H1 (cell line): ENCODE measurements at regions not wholly inside any gene's neighbourhood (a gene's known extent, or its start where the extent isn't known, plus 50 kb on each side); places are given as distances from the start of the nearest gene placed in this dataset.

Experiments used
- CTCF ChIA-PET: fragments of 300-600 bp; sonication (Branson Sonifier 250); formaldehyde crosslinking; loops from one replicate; lab custom pipeline; 2021; ENCODE audit not compliant: partially characterized antibody; lab: Charles Lee
- POLR2A ChIA-PET: fragments of 300-600 bp; sonication (Branson Sonifier 250); formaldehyde crosslinking; loops from one replicate; lab custom pipeline; 2021; ENCODE audit warnings: inconsistent platforms; ENCODE audit not compliant: partially characterized antibody; lab: Charles Lee
- DNase-seq, 2 experiments: peaks; one replicate each; pipeline versions ENCODE4 v3.0.0 to v3.0.0-alpha.2; 2010 to 2022; ENCODE audit warnings: low spot score in 2 of 2, low read depth in 1 of 2, mixed read lengths in 1 of 2
- FAIRE-seq: peaks from 2 replicates; lab custom pipeline; 2011; peaks lifted over from hg19 to GRCh38; lab: Jason Lieb, UNC
- H2AFZ ChIP-seq: 2 replicates; pipeline ENCODE4 v1.8.1; 2012; ENCODE audit warnings: low read length, inconsistent platforms
- H2AK5ac ChIP-seq: 2 replicates; pipeline ENCODE4 v1.6.1; 2013; ENCODE audit warnings: low read depth, low read length
- H2BK120ac ChIP-seq: replicated peaks from 2 replicates; pipeline ENCODE3; 2013; ENCODE audit warnings: low read depth, low read length, inconsistent platforms
- H2BK12ac ChIP-seq: 2 replicates; pipeline ENCODE4 v1.6.1; 2013; ENCODE audit warnings: low read depth, low read length
- H2BK15ac ChIP-seq: 2 replicates; pipeline ENCODE4 v1.6.1; 2013; ENCODE audit warnings: low read length
- H2BK20ac ChIP-seq: 2 replicates; pipeline ENCODE4 v1.6.1; 2013; ENCODE audit warnings: low read length
- H2BK5ac ChIP-seq: 2 replicates; pipeline ENCODE4 v1.6.1; 2013; ENCODE audit warnings: low read depth, low read length
- H3K14ac ChIP-seq: 2 replicates; pipeline ENCODE4 v1.6.1; 2013; ENCODE audit warnings: inconsistent platforms; ENCODE audit not compliant: insufficient read length
- H3K18ac ChIP-seq: 2 replicates; pipeline ENCODE4 v1.6.1; 2013; ENCODE audit warnings: low read length; ENCODE audit errors: extremely low read depth
- H3K23ac ChIP-seq: 2 replicates; pipeline ENCODE4 v1.6.1; 2013; ENCODE audit warnings: inconsistent platforms; ENCODE audit not compliant: insufficient read length
- H3K23me2 ChIP-seq: 2 replicates; pipeline ENCODE4 v1.6.1; 2013; ENCODE audit warnings: low read depth, low read length
- H3K27ac ChIP-seq: 2 replicates; pipeline ENCODE4 v1.6.1; 2011; ENCODE audit warnings: low read depth, low read length, inconsistent platforms
- H3K27me3 ChIP-seq, 4 experiments: replicated peaks in 1 of 4; 1 replicate in 1 of 4; 2 replicates in 3 of 4; pipeline versions ENCODE4 v1.6.1 to v1.8.1; 2011 to 2013; ENCODE audit warnings: low read length in 3 of 4, mild to moderate bottlenecking in 3 of 4, inconsistent platforms in 2 of 4, mixed read lengths in 2 of 4, moderate library complexity in 1 of 4; ENCODE audit not compliant: control insufficient read depth in 3 of 4, insufficient read depth in 3 of 4; ENCODE audit errors: extremely low read depth in 1 of 4
- H3K36me3 ChIP-seq, 4 experiments: 2 replicates each; pipeline versions ENCODE4 v1.6.1 to v1.8.1; 2011 to 2013; ENCODE audit warnings: mild to moderate bottlenecking in 4 of 4, low read length in 3 of 4, moderate library complexity in 2 of 4, control low read depth in 1 of 4, inconsistent platforms in 1 of 4; ENCODE audit not compliant: insufficient read depth in 4 of 4, control insufficient read depth in 2 of 4
- H3K4ac ChIP-seq: replicated peaks from 2 replicates; pipeline ENCODE3; 2013; ENCODE audit warnings: low read length, low read depth, mixed read lengths, inconsistent platforms; ENCODE audit not compliant: insufficient read length
- H3K4me1 ChIP-seq, 4 experiments: replicated peaks in 1 of 4; 1 replicate in 1 of 4; 2 replicates in 3 of 4; pipeline versions ENCODE4 v1.6.1 to v1.8.1; 2011 to 2013; ENCODE audit warnings: low read length in 3 of 4, inconsistent platforms in 2 of 4, mixed read lengths in 1 of 4; ENCODE audit not compliant: insufficient read depth in 4 of 4, control insufficient read depth in 3 of 4
- H3K4me2 ChIP-seq, 2 experiments: 2 replicates each; pipeline versions ENCODE4 v1.6.1 to v1.8.1; 2011 to 2013; ENCODE audit warnings: low read depth in 2 of 2, low read length in 2 of 2, control low read depth in 1 of 2, inconsistent platforms in 1 of 2, mild to moderate bottlenecking in 1 of 2; ENCODE audit not compliant: insufficient read depth in 1 of 2
- H3K4me3 ChIP-seq, 4 experiments: fragments of 200-600, 300-600 bp in 1 of 4; sonication (generic), shearing (Covaris generic), sonication (Bioruptor Twin) in 1 of 4; 2 replicates each; pipeline versions ENCODE4 v1.5.1 to v1.8.1; 2011 to 2016; ENCODE audit warnings: low read length in 4 of 4, low read depth in 3 of 4, control low read depth in 2 of 4, inconsistent platforms in 2 of 4, mild to moderate bottlenecking in 2 of 4, mixed read lengths in 1 of 4, moderate library complexity in 1 of 4; ENCODE audit not compliant: insufficient read depth in 2 of 4; ENCODE audit errors: extremely low read depth in 1 of 4
- H3K56ac ChIP-seq: replicated peaks from 2 replicates; pipeline ENCODE3; 2013; ENCODE audit warnings: low read depth, mild to moderate bottlenecking, mixed read lengths, low read length, inconsistent platforms; ENCODE audit not compliant: insufficient read length
- H3K79me1 ChIP-seq: 2 replicates; pipeline ENCODE4 v1.6.1; 2013; ENCODE audit warnings: low read depth, low read length, control low read depth
- H3K79me2 ChIP-seq, 2 experiments: 2 replicates each; pipeline versions ENCODE4 v1.6.1 to v1.8.1; 2012 to 2013; ENCODE audit warnings: low read length in 2 of 2, mild to moderate bottlenecking in 2 of 2, inconsistent platforms in 1 of 2; ENCODE audit not compliant: insufficient read depth in 2 of 2, control insufficient read depth in 1 of 2
- H3K9ac ChIP-seq, 4 experiments: replicated peaks in 1 of 4; 1 replicate in 1 of 4; 2 replicates in 3 of 4; pipeline versions ENCODE4 v1.6.1 to v1.8.1; 2011 to 2013; ENCODE audit warnings: low read depth in 3 of 4, low read length in 3 of 4, control low read depth in 2 of 4, mild to moderate bottlenecking in 2 of 4, moderate library complexity in 2 of 4, inconsistent platforms in 1 of 4; ENCODE audit errors: extremely low read depth in 1 of 4
- H3K9me3 ChIP-seq, 2 experiments: 2 replicates each; pipeline versions ENCODE4 v1.6.1 to v1.8.1; 2012 to 2013; ENCODE audit warnings: mild to moderate bottlenecking in 2 of 2, moderate library complexity in 2 of 2, control low read depth in 1 of 2, inconsistent platforms in 1 of 2, low read depth in 1 of 2, low read length in 1 of 2, mixed read lengths in 1 of 2; ENCODE audit not compliant: insufficient read depth in 2 of 2
- H4K20me1 ChIP-seq, 2 experiments: replicated peaks in 1 of 2; 2 replicates each; pipeline versions ENCODE3 to v1.8.1; 2011 to 2013; ENCODE audit warnings: inconsistent platforms in 2 of 2, low read length in 2 of 2, mild to moderate bottlenecking in 1 of 2; ENCODE audit not compliant: insufficient read depth in 2 of 2, control insufficient read depth in 1 of 2
- H4K5ac ChIP-seq: 2 replicates; pipeline ENCODE4 v1.6.1; 2013; ENCODE audit warnings: low read length, low read depth, mixed read lengths, inconsistent platforms; ENCODE audit not compliant: insufficient read length
- H4K8ac ChIP-seq: 2 replicates; pipeline ENCODE4 v1.8.0; 2013; ENCODE audit warnings: mild to moderate bottlenecking, moderate library complexity, low read length, inconsistent platforms; ENCODE audit not compliant: insufficient read depth; ENCODE audit errors: extremely low read depth
- H4K91ac ChIP-seq: replicated peaks from 2 replicates; pipeline ENCODE3; 2013; ENCODE audit warnings: low read length, mixed read lengths, inconsistent platforms; ENCODE audit not compliant: insufficient read length
- BCL11A ChIP-seq, 2 experiments: IDR thresholded peaks; one replicate each; pipeline ENCODE4 v1.6.1; 2011; ENCODE audit warnings: low read depth in 2 of 2, low read length in 2 of 2, mild to moderate bottlenecking in 2 of 2
- CBX8 ChIP-seq: fragments of 300-800, 300-1000 bp; sonication (generic); IDR thresholded peaks from 2 replicates; pipeline ENCODE4 v1.7.1; 2016; ENCODE audit warnings: low read depth, low read length, borderline replicate concordance
- CEBPB ChIP-seq: IDR thresholded peaks from 2 replicates; pipeline ENCODE4 v1.6.1; 2012; ENCODE audit warnings: low read depth, low read length
- CHD2 ChIP-seq: IDR thresholded peaks from 2 replicates; pipeline ENCODE4 v1.6.1; 2012; ENCODE audit warnings: low read length, improper control_type of control experiment
- JUND ChIP-seq: IDR thresholded peaks from 2 replicates; pipeline ENCODE4 v1.6.1; 2011; ENCODE audit warnings: mild to moderate bottlenecking, improper control_type of control experiment, low read length
- KDM1A ChIP-seq: fragments of 200-600, 300-600 bp; sonication (generic); IDR thresholded peaks from 2 replicates; pipeline ENCODE4 v1.7.1; 2016; ENCODE audit warnings: mild to moderate bottlenecking, low read length, borderline replicate concordance
- MAFK ChIP-seq: IDR thresholded peaks from 2 replicates; pipeline ENCODE4 v1.6.1; 2012; ENCODE audit warnings: low read depth, mild to moderate bottlenecking, improper control_type of control experiment, low read length
- PHF8 ChIP-seq: fragments of 200-600 bp; sonication (generic); conservative IDR thresholded peaks from 2 replicates; pipeline ENCODE4 v1.7.1; 2012; ENCODE audit warnings: low read depth, mild to moderate bottlenecking, inconsistent platforms, low read length, moderate library complexity
- POU5F1 ChIP-seq: IDR thresholded peaks from 2 replicates; pipeline ENCODE4 v1.6.1; 2011; ENCODE audit warnings: low read depth, mild to moderate bottlenecking, low read length, moderate library complexity
- RAD21 ChIP-seq, 2 experiments: IDR thresholded peaks in 1 of 2; conservative IDR thresholded peaks in 1 of 2; 2 replicates each; pipeline ENCODE4 v1.6.1; 2011; ENCODE audit warnings: low read depth in 2 of 2, low read length in 2 of 2, improper control_type of control experiment in 1 of 2, inconsistent platforms in 1 of 2, mild to moderate bottlenecking in 1 of 2, moderate library complexity in 1 of 2
- SAP30 ChIP-seq: fragments of 300-600 bp; sonication (generic); IDR thresholded peaks from 2 replicates; pipeline ENCODE4 v1.7.1; 2012; ENCODE audit warnings: low read length, moderate library complexity, mild to moderate bottlenecking, inconsistent platforms; ENCODE audit not compliant: insufficient read depth, insufficient replicate concordance
- SP1 ChIP-seq: IDR thresholded peaks from 2 replicates; pipeline ENCODE4 v1.6.1; 2011; ENCODE audit warnings: low read depth, low read length
- SP2 ChIP-seq: IDR thresholded peaks from 2 replicates; pipeline ENCODE4 v1.6.1; 2012; ENCODE audit warnings: mild to moderate bottlenecking, low read length, inconsistent platforms
- TAF1 ChIP-seq: IDR thresholded peaks from 2 replicates; pipeline ENCODE4 v1.6.1; 2011; ENCODE audit warnings: mild to moderate bottlenecking, low read depth, low read length
- WGBS, 2 experiments: shearing (Covaris generic) in 1 of 2; methylation state at CpG; one replicate each; pipeline versions ENCODE4 v1.1.6 to v1.1.7; 2013 to 2015; ENCODE audit warnings: low lambda C conversion rate in 2 of 2, mixed read lengths in 2 of 2, inconsistent platforms in 1 of 2, low coverage in 1 of 2, missing lambda C conversion rate in 1 of 2; ENCODE audit not compliant: insufficient replicate concordance in 2 of 2, insufficient coverage in 1 of 2, insufficient read length in 1 of 2; ENCODE audit errors: extremely low coverage in 1 of 2, missing lambda C conversion rate in 1 of 2; 5-methylcytosine and 5-hydroxymethylcytosine counted together
- TF ChIP-seq, protein P1 (sequence below): IDR thresholded peaks from 2 replicates; pipeline ENCODE4 v1.6.1; 2012; ENCODE audit warnings: inconsistent platforms

DNA sequence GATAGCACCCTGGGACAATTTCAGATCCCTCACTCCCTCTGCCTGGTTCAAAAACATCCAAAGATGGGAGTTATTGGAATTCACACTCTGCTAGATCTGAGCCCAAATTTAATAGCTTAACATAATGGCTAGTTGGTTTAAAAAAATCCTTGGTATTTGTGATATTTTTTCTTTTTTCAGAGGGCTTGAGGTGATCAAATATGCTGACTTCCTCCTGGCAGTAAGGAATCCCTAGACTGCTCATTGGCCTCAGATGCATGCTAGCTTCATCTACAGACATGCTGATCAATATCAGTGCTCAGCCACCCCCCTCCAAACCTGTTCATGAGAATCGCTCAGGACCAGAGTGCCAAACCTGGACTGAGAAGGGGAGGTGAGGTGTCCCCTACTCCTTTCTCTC is 74.7 kb upstream of the PLPP4 start:
- CTCF ChIA-PET = interaction anchor here (0.6 to 0.7 kb wide), 3 partner anchors 8 to 98 kb away, joined by 3 read pairs; no protein-coding TSS in a partner anchor
- TF ChIP-seq KDM1A = no peak
- no peak for TF ChIP-seq POU5F1
- no peak for TF ChIP-seq CEBPB
- no peak for TF ChIP-seq SP1
- no peak for TF ChIP-seq RAD21 (IDR thresholded peaks at IDR 0.05 in 1 of 2, conservative IDR thresholded peaks at IDR 0.05 in 1 of 2; ENCODE audit: low read depth in 2 of 2, low read length in 2 of 2)
- TF ChIP-seq, protein P1, sequence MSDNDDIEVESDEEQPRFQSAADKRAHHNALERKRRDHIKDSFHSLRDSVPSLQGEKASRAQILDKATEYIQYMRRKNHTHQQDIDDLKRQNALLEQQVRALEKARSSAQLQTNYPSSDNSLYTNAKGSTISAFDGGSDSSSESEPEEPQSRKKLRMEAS = no peak
- no peak for TF ChIP-seq PHF8
- no peak for TF ChIP-seq CBX8
- no peak for TF ChIP-seq SP2
- TF ChIP-seq SAP30 = no peak
- no peak for TF ChIP-seq MAFK
- no peak for TF ChIP-seq BCL11A (IDR thresholded peaks at IDR 0.05; ENCODE audit: low read depth in 2 of 2, low read length in 2 of 2)
- no peak for TF ChIP-seq TAF1
- TF ChIP-seq JUND = no peak
- TF ChIP-seq CHD2 = no peak

More for the DNA sequence above, 74.7 kb upstream of the PLPP4 start:
- H2BK15ac ChIP-seq = no peak overlapping the region
- no peak overlapping the region for H4K5ac ChIP-seq
- H3K14ac ChIP-seq = no peak overlapping the region
- H4K8ac ChIP-seq = no peak overlapping the region
- H3K4me3 ChIP-seq = no peak overlapping the region
- H3K9me3 ChIP-seq = peaks cover 0 to 5% of the 10 kb centered on the region in 2 experiments; a peak in 1 of 4 replicates
- 100% methylated on average over 1 of the region's 1 CpG; no CpG with 5 or more reads in 1 of the 2 experiments for WGBS, 2 experiments
- H3K36me3 ChIP-seq = no peaks in the 10 kb centered on the region
- no peak overlapping the region for H3K27ac ChIP-seq
- H3K23me2 ChIP-seq = no peaks in the 10 kb centered on the region; the same call in 1 of the 2 replicates
- H3K79me1 ChIP-seq = no peaks in the 10 kb centered on the region; the same call in 1 of the 2 replicates
- H3K9ac ChIP-seq = no peak overlapping the region
- H2BK20ac ChIP-seq = no peak overlapping the region
- no peak overlapping the region for H2BK5ac ChIP-seq
- no peak overlapping the region for H2BK12ac ChIP-seq
- no peaks in the 10 kb centered on the region for H4K20me1 ChIP-seq
- no peak overlapping the region for H3K23ac ChIP-seq
- H2AFZ ChIP-seq = no peak overlapping the region
- no peak for FAIRE-seq
- POLR2A ChIA-PET = no interaction called here
- H2BK120ac ChIP-seq = no peak overlapping the region
- no peak overlapping the region for H3K4ac ChIP-seq
- no peaks in the 10 kb centered on the region for H3K79me2 ChIP-seq
- H3K4me2 ChIP-seq = no peak overlapping the region
- H2AK5ac ChIP-seq = no peak overlapping the region
- no peak overlapping the region for H3K18ac ChIP-seq
- H4K91ac ChIP-seq = no peak overlapping the region
- H3K4me1 ChIP-seq = no peaks in the 10 kb centered on the region
- no peak overlapping the region for H3K56ac ChIP-seq
- H3K27me3 ChIP-seq = no peaks in the 10 kb centered on the region
- no peak for DNase-seq
